Heart left ventricle (tissue), 13 donors: ENCODE measurements at regions not wholly inside any gene's neighbourhood (a gene's known extent, or its start where the extent isn't known, plus 50 kb on each side); places are given as distances from the start of the nearest gene placed in this dataset.

ENCODE experiments used
- CTCF ChIP-seq, 12 donors: fragments of 200-600 bp; sonication (generic) in 4 of 12; IDR thresholded peaks; one replicate each; pipeline versions ENCODE4 v1.5.0 to v1.8.0; 2018 to 2022; ENCODE audit warnings: antibody characterized with exemption in 12 of 12, mild to moderate bottlenecking in 5 of 12
- POLR2A ChIP-seq, 2 donors: fragments of 450-650 bp; IDR thresholded peaks; one replicate each; pipeline ENCODE4 v1.6.1; 2017; ENCODE audit warnings: antibody characterized with exemption in 2 of 2, mild to moderate bottlenecking in 2 of 2, moderate library complexity in 2 of 2
- donor health status: ischemic (EF 13 %, LVEDD 7.1; RV severe dilation, severe dysfunction).
- donor health status: DM: no; HTN: yes; CAD: no.
- donor health status: DM: no; HTN: no; CAD: no.
- donor health status: ischemic (EF 25% LVEDD 6.9; RV normal size, moderate dysfunction).
- donor health status: ischemic (EF 25% LVEDD 5.7; RV mildly dilated, moderate dysfunction).
- donor health status: ischemic (EF 35%, LVEDD 5.7; RV mildly dilated, moderate dysfunction).
- donor health status: nonischemic (EF 11% LVEDD 7.7; RV severe dilation, severe dysfunction).
- donor health status: DM: yes; HTN: yes; CAD: no.
- donor health status: PGD.
- donor health status: ischemic (EF 29% LVEDD 5.4; RV normal size, mild dysfunction).
- donor health status: nonischemic (EF 23%, LVEDD 6.1; RV moderate dilation, normal function).

GRCh38 chr6:14709066-14709670 is 536.7 kb upstream of the JARID2 start:
- TF ChIP-seq CTCF (IDR thresholded peaks at IDR 0.05) (no peak), POLR2A (IDR thresholded peaks at IDR 0.05) (no peak)
